GM20431 (cell line): ENCODE measurements at regions not wholly inside any gene's neighbourhood (a gene's known extent, or its start where the extent isn't known, plus 50 kb on each side); places are given as distances from the start of the nearest gene placed in this dataset.
"Not testable (repeated sequence)": the region's sequence is repeated elsewhere in the genome, so short reads cannot be mapped to it uniquely, and the experiment has no call there.

ENCODE experiments used
- in situ Hi-C: fragments of 300-500 bp; cut with MseI, MboI; formaldehyde crosslinking; loops from one replicate; pipeline ENCODE4 v1.15.0; 2020; ENCODE audit warnings: low sequenced_read_pairs; ENCODE audit not compliant: unreplicated experiment

GRCh38 chr10:42883993-42884983 is 101.7 kb downstream of the BMS1 start:
- in situ Hi-C loops = no loop called here

GRCh38 chr10:42885491-42886270 is 103.1 kb downstream of the BMS1 start:
- in situ Hi-C loops = no loop called here

- in situ Hi-C loops = no loop called here
Observed at GRCh38 chr10:42887734-42888503, 105.3 kb downstream of the BMS1 start.

DNA sequence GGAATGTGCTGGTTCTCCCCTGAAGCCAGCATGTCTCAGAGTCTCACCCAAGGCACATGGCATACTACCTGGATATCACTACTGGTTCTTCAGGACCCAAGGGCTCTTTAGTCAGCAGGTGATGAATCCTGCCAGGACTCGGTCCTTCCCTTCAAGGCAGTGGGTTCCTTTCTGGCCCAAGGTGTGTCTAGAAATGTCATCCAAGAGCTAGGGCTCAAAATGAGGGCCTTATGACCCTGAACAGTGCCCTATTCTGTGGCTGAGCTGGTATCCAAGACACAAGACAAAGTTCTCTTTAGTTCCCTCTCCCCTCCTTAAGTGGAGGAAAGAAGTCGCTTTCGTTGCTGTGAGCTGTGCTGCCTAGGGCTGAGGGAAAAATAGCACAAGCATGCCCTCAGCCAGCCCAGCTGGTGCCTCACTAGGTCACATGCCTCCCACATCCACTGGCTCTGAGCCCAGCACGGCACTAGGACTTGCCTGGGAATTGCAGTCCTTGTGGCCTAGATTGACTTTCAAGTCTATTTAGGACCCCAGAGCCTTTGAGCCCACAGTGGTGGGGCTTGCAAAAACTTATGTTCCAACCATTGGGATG is 106.0 kb downstream of the BMS1 start:
- in situ Hi-C loops = no loop called here

GRCh38 chr10:42896735-42897134 is 114.1 kb downstream of the BMS1 start:
- in situ Hi-C loops = no loop called here

- in situ Hi-C loops = no loop called here
Observed at GRCh38 chr10:42898037-42898960, 115.7 kb downstream of the BMS1 start.

- in situ Hi-C loops = no loop called here
Observed at GRCh38 chr10:42899036-42899435, 116.4 kb downstream of the BMS1 start.

- in situ Hi-C loops = not testable (repeated sequence)
Observed at GRCh38 chr10:42900346-42900745, 117.8 kb downstream of the BMS1 start.

DNA sequence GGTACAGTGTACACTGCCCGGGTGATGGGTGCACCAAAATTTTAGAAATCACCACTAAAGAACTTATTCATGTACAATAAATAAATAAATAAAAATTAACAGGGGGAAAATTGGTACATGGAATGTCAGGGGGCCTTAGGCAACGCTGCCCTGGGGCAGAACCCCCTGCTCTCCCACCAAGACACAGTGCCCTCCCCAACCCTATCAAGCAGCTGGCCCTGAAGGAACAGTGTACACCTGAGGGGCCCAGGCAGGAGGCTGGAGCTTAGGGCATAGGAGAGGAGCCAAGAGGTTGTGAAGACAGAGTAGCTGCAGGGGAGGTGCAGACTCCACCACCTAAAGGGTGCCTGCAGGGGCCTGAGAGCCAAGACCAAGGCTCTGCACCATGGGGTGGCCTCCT is 128.8 kb downstream of the BMS1 start:
- in situ Hi-C loops = no loop called here

- in situ Hi-C loops = no loop called here
Observed at GRCh38 chr10:42916974-42917373, 134.4 kb downstream of the BMS1 start.

DNA sequence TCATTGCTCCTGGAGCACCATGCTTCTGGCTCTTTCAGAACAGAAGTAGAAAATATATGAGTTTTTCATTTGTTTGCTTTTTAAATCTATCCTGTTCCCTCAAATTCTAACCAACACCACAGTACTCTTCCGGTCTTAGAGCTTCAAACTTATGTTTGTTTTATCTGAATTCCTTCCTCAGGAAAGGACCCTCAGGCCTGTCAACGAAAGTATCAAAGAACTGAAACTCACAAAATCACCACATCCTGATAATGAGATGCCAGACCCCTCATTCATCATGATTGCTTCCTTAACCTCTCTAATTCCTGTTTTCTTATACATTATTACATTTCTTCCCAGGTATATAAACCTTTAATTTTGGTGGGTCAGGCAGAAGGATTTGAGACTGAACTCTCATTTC is 135.2 kb downstream of the BMS1 start:
- in situ Hi-C loops = no loop called here

GRCh38 chr10:42921951-42922350 is 139.4 kb downstream of the BMS1 start:
- in situ Hi-C loops = no loop called here

- in situ Hi-C loops = no loop called here
Observed at GRCh38 chr10:42924484-42924883, 141.9 kb downstream of the BMS1 start.

DNA sequence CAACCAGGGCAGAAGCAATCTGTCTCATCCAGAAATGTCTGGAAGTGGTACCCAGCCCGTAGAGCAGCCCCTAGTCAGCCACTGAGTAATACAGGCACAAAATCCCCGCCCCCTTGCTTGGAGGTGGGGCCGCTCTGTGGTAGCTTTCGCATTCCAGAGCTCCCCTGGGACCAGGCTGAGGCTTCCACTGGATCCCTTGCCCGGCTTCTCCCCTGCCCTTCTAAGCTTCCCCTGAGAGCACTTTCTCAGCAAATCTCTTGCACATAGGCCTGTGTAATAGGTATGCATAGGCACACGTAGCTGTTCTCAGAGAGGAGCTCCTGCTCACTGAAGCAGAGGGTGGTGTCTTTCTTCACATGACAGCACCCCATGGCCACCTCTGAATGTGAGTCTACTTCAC is 144.2 kb downstream of the BMS1 start:
- in situ Hi-C loops = no loop called here

DNA sequence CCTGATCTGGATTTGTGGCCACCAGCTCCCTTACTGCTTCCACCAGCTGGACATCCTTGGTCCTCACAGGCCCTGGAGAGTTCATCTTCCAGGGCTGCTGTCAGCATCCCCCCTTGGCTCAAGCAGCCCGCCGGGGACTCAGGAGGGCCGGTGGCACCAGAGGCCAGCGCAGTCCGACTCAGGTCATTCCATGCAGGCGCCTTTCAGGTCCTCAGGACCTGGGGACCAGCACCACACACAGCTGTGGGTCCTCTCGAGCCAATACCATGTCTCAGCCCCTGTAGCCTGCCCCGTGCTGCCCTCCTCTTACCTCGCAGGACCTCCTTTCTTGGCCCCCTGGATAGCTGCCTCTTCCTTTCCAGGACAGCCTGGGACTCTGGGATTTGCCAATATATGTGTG is 145.5 kb downstream of the BMS1 start:
- in situ Hi-C loops = no loop called here

DNA sequence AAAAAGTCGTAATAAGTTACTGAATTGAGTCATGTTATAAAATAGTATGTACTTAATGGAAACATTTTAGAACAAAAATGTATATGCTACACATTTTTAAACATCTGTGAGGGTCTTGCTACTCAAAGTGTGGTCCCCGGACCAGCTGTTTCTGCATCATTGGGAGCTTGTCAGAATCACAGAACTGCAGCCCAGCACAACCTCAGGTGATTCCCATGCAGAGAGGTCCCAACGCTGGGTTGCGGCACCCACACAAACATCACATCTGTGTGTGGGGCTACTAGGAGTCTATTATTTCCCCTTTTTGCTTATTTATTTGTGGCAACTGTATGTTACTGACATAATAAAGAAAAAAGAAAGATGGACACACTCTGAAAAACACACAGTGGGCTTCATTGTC is 146.6 kb downstream of the BMS1 start:
- in situ Hi-C loops = no loop called here

DNA sequence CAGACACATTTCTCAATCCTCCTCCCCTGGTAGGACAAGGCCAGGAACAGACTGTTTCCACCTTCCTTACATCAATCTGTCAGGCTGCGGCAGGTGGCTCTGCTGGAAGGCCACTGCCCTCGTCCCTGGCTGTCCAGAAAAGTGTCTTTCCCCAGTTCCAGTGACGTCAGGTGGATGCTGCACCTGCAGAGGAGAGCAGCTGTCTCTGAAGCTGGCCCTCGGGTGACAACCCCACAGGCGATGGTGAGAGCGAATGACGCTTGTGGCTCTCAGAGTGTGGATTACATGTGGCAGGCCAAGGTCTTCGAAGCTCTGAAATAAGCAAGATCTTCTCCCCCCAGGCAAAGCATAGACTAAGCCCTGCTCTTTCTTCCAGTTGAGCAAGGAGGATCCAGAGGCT is 146.9 kb upstream of the RET start:
- in situ Hi-C loops = no loop called here

DNA sequence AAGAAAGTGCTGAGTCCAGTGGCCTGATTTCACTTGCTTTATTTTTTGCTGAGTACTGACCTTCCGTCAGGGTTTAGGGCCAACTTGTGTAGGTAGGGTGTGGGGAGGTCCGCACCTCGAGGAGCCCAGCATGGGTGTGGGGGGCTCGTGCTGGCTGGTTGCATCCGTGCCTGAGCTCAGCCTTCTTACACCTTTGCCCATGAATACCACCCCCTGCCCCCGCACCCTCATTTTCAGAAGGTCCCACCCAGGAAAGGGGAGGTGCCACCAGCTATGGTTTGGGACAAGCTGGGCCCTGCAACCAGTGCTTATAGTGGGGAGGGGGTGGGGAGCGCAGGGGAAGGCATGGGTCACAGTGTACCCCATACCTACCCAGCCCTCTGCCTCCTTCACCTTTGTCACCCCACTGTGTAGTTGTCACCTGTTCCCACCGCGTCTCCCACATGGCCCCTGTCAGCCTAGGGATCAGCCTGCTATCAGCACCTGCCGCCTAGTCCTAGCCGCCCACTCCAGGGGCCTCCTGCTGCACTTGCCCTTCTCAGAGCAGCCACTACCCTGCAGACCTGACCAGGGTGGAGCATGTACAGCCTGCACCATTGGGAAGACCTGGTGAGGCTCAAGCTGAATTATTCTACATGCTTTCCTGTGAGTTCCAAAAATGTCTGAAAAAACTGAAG is 146.2 kb upstream of the RET start:
- in situ Hi-C loops = no loop called here
